ENCODE measurements at regions not wholly inside any gene's neighbourhood (a gene's known extent, or its start where the extent isn't known, plus 50 kb on each side); places are given as distances from the start of the nearest gene placed in this dataset.

DNA sequence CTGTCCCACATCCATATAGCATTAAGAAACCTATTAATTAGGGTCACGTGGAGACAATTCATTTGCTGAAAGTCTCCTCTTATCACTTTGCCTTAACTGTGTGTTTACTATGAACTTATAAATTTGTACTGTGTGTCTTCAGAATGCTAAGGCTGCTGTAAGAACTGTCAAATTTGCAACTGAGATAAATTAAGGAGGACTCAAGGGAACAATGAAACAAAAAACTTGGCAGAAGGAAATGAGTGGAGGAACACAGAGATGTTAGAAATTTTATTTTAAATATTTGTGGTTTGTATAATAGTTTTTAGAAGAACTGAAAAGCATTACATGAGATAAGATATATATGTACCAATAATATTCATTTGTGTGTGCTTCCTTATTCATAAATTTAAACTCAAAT lies 1005.3 kb upstream of the SORCS1 start:
- TF ChIP-seq, protein P1, sequence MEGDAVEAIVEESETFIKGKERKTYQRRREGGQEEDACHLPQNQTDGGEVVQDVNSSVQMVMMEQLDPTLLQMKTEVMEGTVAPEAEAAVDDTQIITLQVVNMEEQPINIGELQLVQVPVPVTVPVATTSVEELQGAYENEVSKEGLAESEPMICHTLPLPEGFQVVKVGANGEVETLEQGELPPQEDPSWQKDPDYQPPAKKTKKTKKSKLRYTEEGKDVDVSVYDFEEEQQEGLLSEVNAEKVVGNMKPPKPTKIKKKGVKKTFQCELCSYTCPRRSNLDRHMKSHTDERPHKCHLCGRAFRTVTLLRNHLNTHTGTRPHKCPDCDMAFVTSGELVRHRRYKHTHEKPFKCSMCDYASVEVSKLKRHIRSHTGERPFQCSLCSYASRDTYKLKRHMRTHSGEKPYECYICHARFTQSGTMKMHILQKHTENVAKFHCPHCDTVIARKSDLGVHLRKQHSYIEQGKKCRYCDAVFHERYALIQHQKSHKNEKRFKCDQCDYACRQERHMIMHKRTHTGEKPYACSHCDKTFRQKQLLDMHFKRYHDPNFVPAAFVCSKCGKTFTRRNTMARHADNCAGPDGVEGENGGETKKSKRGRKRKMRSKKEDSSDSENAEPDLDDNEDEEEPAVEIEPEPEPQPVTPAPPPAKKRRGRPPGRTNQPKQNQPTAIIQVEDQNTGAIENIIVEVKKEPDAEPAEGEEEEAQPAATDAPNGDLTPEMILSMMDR (IDR thresholded peaks at IDR 0.05; ENCODE audit: low read depth, low read length, missing input control) = no peak
- TF ChIP-seq YY1 (IDR thresholded peaks at IDR 0.05) (no peak), GABPA (IDR thresholded peaks at IDR 0.05 in 1 of 2, conservative IDR thresholded peaks at IDR 0.05 in 1 of 2) (no peak), TAF1 (conservative IDR thresholded peaks at IDR 0.05) (no peak), SP1 (IDR thresholded peaks at IDR 0.05) (no peak), RAD21 (IDR thresholded peaks at IDR 0.05) (no peak), JUND (IDR thresholded peaks at IDR 0.05) (no peak), NR2F2 (IDR thresholded peaks at IDR 0.05) (no peak), EGR1 (IDR thresholded peaks at IDR 0.05; ENCODE audit: low read depth in 2 of 2) (no peak)
- TF ChIP-seq, protein P2, sequence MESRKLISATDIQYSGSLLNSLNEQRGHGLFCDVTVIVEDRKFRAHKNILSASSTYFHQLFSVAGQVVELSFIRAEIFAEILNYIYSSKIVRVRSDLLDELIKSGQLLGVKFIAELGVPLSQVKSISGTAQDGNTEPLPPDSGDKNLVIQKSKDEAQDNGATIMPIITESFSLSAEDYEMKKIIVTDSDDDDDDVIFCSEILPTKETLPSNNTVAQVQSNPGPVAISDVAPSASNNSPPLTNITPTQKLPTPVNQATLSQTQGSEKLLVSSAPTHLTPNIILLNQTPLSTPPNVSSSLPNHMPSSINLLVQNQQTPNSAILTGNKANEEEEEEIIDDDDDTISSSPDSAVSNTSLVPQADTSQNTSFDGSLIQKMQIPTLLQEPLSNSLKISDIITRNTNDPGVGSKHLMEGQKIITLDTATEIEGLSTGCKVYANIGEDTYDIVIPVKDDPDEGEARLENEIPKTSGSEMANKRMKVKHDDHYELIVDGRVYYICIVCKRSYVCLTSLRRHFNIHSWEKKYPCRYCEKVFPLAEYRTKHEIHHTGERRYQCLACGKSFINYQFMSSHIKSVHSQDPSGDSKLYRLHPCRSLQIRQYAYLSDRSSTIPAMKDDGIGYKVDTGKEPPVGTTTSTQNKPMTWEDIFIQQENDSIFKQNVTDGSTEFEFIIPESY (IDR thresholded peaks at IDR 0.05) = no peak
- TF ChIP-seq, protein P3, sequence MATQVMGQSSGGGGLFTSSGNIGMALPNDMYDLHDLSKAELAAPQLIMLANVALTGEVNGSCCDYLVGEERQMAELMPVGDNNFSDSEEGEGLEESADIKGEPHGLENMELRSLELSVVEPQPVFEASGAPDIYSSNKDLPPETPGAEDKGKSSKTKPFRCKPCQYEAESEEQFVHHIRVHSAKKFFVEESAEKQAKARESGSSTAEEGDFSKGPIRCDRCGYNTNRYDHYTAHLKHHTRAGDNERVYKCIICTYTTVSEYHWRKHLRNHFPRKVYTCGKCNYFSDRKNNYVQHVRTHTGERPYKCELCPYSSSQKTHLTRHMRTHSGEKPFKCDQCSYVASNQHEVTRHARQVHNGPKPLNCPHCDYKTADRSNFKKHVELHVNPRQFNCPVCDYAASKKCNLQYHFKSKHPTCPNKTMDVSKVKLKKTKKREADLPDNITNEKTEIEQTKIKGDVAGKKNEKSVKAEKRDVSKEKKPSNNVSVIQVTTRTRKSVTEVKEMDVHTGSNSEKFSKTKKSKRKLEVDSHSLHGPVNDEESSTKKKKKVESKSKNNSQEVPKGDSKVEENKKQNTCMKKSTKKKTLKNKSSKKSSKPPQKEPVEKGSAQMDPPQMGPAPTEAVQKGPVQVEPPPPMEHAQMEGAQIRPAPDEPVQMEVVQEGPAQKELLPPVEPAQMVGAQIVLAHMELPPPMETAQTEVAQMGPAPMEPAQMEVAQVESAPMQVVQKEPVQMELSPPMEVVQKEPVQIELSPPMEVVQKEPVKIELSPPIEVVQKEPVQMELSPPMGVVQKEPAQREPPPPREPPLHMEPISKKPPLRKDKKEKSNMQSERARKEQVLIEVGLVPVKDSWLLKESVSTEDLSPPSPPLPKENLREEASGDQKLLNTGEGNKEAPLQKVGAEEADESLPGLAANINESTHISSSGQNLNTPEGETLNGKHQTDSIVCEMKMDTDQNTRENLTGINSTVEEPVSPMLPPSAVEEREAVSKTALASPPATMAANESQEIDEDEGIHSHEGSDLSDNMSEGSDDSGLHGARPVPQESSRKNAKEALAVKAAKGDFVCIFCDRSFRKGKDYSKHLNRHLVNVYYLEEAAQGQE (IDR thresholded peaks at IDR 0.05) = no peak
- TF ChIP-seq, protein P4, sequence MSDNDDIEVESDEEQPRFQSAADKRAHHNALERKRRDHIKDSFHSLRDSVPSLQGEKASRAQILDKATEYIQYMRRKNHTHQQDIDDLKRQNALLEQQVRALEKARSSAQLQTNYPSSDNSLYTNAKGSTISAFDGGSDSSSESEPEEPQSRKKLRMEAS (IDR thresholded peaks at IDR 0.05) = no peak

Measured in liver (tissue), 3 donors.